ENCODE measurements at regions not wholly inside any gene's neighbourhood (a gene's known extent, or its start where the extent isn't known, plus 50 kb on each side); places are given as distances from the start of the nearest gene placed in this dataset.
A peak's percentile ranks its signal among the peaks of the same experiment; 100 is the strongest.

- H3K4me3 ChIP-seq, result no peak overlapping the region
- DNase-seq (ENCODE audit: low spot score), result no peak
- no peak for TF ChIP-seq CTCF (IDR thresholded peaks at IDR 0.05)
- H3K27ac ChIP-seq, result no peak overlapping the region
Observed at GRCh38 chr2:217735034-217735433, 267.8 kb downstream of the TNS1 start.

DNA sequence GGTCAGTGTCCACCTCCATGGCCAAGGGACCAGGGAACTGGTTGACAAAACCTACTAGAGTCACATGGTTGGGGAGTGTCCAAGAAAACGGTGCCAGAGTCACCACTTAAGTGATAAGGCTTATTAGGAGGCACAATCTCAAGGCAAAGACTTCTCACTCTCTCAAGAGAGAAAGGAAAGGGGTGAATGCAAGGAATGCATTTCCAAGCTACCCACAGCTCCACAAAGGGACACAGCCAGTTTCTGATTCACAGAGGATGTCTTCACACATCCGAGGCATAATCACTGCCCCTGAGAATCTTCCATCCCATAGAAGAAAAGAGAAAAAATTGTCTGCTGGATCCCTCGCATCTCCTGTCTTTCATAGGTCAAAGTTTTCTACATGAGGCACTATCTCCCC is 269.3 kb downstream of the TNS1 start:
- no peak for TF ChIP-seq CTCF (IDR thresholded peaks at IDR 0.05)
- Histone ChIP-seq H3K27ac (peak overlapping the region in 1 of 2 donors; percentile 43), H3K4me3 (no peak overlapping the region)
- no peak for DNase-seq (ENCODE audit: low spot score)

DNA sequence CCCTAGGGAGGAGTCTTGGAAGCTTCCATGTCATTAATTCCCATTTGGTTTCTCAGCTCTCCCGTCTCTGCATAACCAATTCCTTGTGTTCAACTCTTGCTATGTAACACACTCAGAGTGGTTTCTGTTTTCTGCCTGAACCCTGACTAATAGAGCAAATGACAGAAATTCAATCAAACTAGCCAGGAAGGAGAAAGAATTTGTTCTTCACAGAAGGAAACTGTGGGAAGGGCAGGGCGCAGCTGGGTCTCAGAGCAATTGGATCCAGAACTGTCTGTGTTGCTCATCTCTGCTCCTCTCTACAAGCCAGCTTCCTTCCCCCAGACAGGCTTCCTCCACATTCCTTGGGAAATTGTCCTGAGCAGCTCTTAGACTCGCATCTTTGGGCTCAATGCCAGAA is 269.8 kb downstream of the TNS1 start:
- no peak for TF ChIP-seq CTCF (IDR thresholded peaks at IDR 0.05)
- peak; percentile 31 for DNase-seq (ENCODE audit: low spot score)
- no peak overlapping the region for H3K4me3 ChIP-seq
- H3K27ac ChIP-seq, result peak overlapping the region in 1 of 2 donors; percentile 43

DNA sequence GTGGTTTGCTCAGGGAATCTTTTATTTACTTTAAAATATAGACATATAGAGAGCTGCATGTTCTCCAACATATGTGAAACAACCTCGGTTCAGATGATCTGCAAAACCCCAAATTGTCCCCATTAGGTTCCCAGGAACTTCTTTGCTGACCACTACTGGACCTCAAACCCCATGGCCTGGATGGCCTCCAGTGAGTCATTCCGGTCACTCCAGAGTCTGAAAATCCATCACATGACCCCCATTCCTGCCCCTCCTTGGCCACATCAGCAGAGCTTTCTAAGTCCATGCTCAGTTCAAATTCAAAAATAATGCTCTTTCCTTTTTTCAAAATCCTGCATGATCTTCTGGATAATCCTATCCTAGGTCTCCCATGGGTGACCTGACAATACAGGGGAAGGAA is 271.0 kb downstream of the TNS1 start:
- Histone ChIP-seq H3K27ac (peak overlapping the region in 1 of 2 donors; percentile 13), H3K4me3 (no peak overlapping the region)
- peak; percentile 31 for DNase-seq (ENCODE audit: low spot score)
- TF ChIP-seq CTCF (IDR thresholded peaks at IDR 0.05), result no peak

GRCh38 chr2:217729421-217730053 is 273.3 kb downstream of the TNS1 start:
- no peak for TF ChIP-seq CTCF (IDR thresholded peaks at IDR 0.05)
- peak; percentile 76 for DNase-seq (ENCODE audit: low spot score)
- Histone ChIP-seq H3K27ac (peak overlapping the region; percentile 7 to 60), H3K4me3 (no peak overlapping the region)

GRCh38 chr2:217727801-217728200 is 275.0 kb downstream of the TNS1 start:
- no peak for DNase-seq (ENCODE audit: low spot score)
- Histone ChIP-seq H3K27ac (no peak overlapping the region), H3K4me3 (no peak overlapping the region)
- TF ChIP-seq CTCF (IDR thresholded peaks at IDR 0.05), result no peak

- Histone ChIP-seq H3K27ac (no peak overlapping the region), H3K4me3 (no peak overlapping the region)
- no peak for TF ChIP-seq CTCF (IDR thresholded peaks at IDR 0.05)
- no peak for DNase-seq (ENCODE audit: low spot score)
Observed at GRCh38 chr2:217725409-217725808, 277.4 kb downstream of the TNS1 start.

All from coronary artery (tissue), 2 donors.